Endothelial cell of umbilical vein (primary cell): ENCODE measurements at regions not wholly inside any gene's neighbourhood (a gene's known extent, or its start where the extent isn't known, plus 50 kb on each side); places are given as distances from the start of the nearest gene placed in this dataset.

Source experiments
- BruUV-seq: library from RNA; stranded (reverse); fragments of 400-500 nt; replicated peaks from 2 replicates; lab custom pipeline; 2021; lab: Mats Ljungman, UMichigan
- CTCF ChIA-PET: fragments of 300-600, 350-600 bp; sonication (Branson Sonifier 250); formaldehyde crosslinking; loops from one replicate; lab custom pipeline; 2021; ENCODE audit warnings: antibody characterized with exemption, inconsistent platforms; lab: Charles Lee
- POLR2A ChIA-PET: fragments of 300-600, 350-600 bp; sonication (Branson Sonifier 250); formaldehyde crosslinking; loops from one replicate; lab custom pipeline; 2021; ENCODE audit warnings: antibody characterized with exemption, inconsistent platforms; lab: Charles Lee
- DNase-seq: peaks from one replicate; pipeline ENCODE4 v3.0.0-alpha.2; 2011; ENCODE audit warnings: low read depth, low spot score
- FAIRE-seq: peaks from 2 replicates; lab custom pipeline; 2011; peaks lifted over from hg19 to GRCh38; lab: Jason Lieb, UNC
- H2AFZ ChIP-seq: 2 replicates; pipeline ENCODE4 v1.6.0; 2012; ENCODE audit warnings: low read depth, low read length, control low read depth, inconsistent platforms
- H3K27ac ChIP-seq: 2 replicates; pipeline ENCODE4 v1.5.1; 2011; ENCODE audit warnings: low read depth, mild to moderate bottlenecking, control low read depth, low read length, moderate library complexity; ENCODE audit not compliant: insufficient read depth
- H3K27me3 ChIP-seq, 2 experiments: 2 replicates each; pipeline versions ENCODE4 v1.6.0 to v1.6.1; 2011; ENCODE audit warnings: low read length in 2 of 2, mixed read lengths in 1 of 2; ENCODE audit not compliant: control insufficient read depth in 2 of 2, insufficient read depth in 2 of 2
- H3K36me3 ChIP-seq, 2 experiments: 2 replicates in 1 of 2; 3 replicates in 1 of 2; pipeline ENCODE4 v1.5.1; 2011; ENCODE audit warnings: low read length in 2 of 2, mild to moderate bottlenecking in 1 of 2, moderate library complexity in 1 of 2; ENCODE audit not compliant: control insufficient read depth in 2 of 2, insufficient read depth in 2 of 2; ENCODE audit errors: extremely low read depth in 1 of 2
- H3K4me1 ChIP-seq: 3 replicates; pipeline ENCODE4 v1.5.1; 2011; ENCODE audit warnings: mild to moderate bottlenecking, low read length; ENCODE audit not compliant: control insufficient read depth, insufficient read depth; ENCODE audit errors: extremely low read depth
- H3K4me2 ChIP-seq: 2 replicates; pipeline ENCODE4 v1.6.1; 2011; ENCODE audit warnings: low read length, control low read depth, mixed read lengths; ENCODE audit not compliant: insufficient read depth
- H3K4me3 ChIP-seq, 3 experiments: fragments of 200-600 bp in 1 of 3; sonication (generic), shearing (Covaris generic) in 1 of 3; replicated peaks in 1 of 3; 2 replicates each; pipeline ENCODE4 v1.5.1; 2011 to 2016; ENCODE audit warnings: control low read depth in 3 of 3, low read length in 3 of 3, mild to moderate bottlenecking in 2 of 3, inconsistent platforms in 1 of 3, low read depth in 1 of 3, moderate library complexity in 1 of 3; ENCODE audit not compliant: insufficient read depth in 1 of 3
- H3K79me2 ChIP-seq: 2 replicates; pipeline ENCODE4 v1.6.0; 2012; ENCODE audit warnings: low read length, inconsistent platforms; ENCODE audit not compliant: control insufficient read depth, insufficient read depth
- H3K9ac ChIP-seq: replicated peaks from 2 replicates; pipeline ENCODE3; 2011; ENCODE audit warnings: low read length, control low read depth; ENCODE audit not compliant: insufficient read depth; ENCODE audit errors: extremely low read depth
- H3K9me1 ChIP-seq: replicated peaks from 3 replicates; pipeline ENCODE4 v1.6.0; 2011; ENCODE audit warnings: mild to moderate bottlenecking, low read length; ENCODE audit not compliant: control insufficient read depth, insufficient read depth; ENCODE audit errors: extremely low read depth
- H3K9me3 ChIP-seq: replicated peaks from 2 replicates; pipeline ENCODE4 v1.5.1; 2012; ENCODE audit warnings: low read length, inconsistent platforms; ENCODE audit not compliant: control insufficient read depth, insufficient read depth
- H4K20me1 ChIP-seq: replicated peaks from 2 replicates; pipeline ENCODE3; 2011; ENCODE audit warnings: mild to moderate bottlenecking, low read length; ENCODE audit not compliant: control insufficient read depth, insufficient read depth; ENCODE audit errors: extremely low read depth
- CTCF ChIP-seq, 2 donors: IDR thresholded peaks; 1 replicate in 1 of 2; 2 replicates in 1 of 2; pipeline ENCODE4 v1.5.1; 2011; ENCODE audit warnings: low read length in 2 of 2, mild to moderate bottlenecking in 2 of 2, moderate library complexity in 2 of 2, control low read depth in 1 of 2, inconsistent platforms in 1 of 2, low read depth in 1 of 2; ENCODE audit not compliant: insufficient read depth in 1 of 2; ENCODE audit errors: extremely low read depth in 1 of 2
- EZH2 ChIP-seq: IDR thresholded peaks from 2 replicates; pipeline ENCODE4 v1.6.1; 2012; ENCODE audit warnings: borderline replicate concordance, low read depth, mild to moderate bottlenecking, moderate library complexity, low read length, inconsistent platforms; ENCODE audit not compliant: severe bottlenecking
- FOS ChIP-seq: IDR thresholded peaks from 2 replicates; pipeline ENCODE4 v1.6.1; 2011; ENCODE audit warnings: mild to moderate bottlenecking, low read length, moderate library complexity, borderline replicate concordance; ENCODE audit not compliant: insufficient read depth
- GATA2 ChIP-seq: IDR thresholded peaks from 2 replicates; pipeline ENCODE4 v1.7.0; 2011; ENCODE audit warnings: low read depth, mild to moderate bottlenecking, moderate library complexity, mixed read lengths, low read length; ENCODE audit not compliant: insufficient read length, insufficient read depth
- JUN ChIP-seq: IDR thresholded peaks from 2 replicates; pipeline ENCODE4 v1.6.1; 2011; ENCODE audit warnings: borderline replicate concordance, low read depth; ENCODE audit not compliant: insufficient read length, insufficient read depth
- MYC ChIP-seq: IDR thresholded peaks from one replicate; pipeline ENCODE4 v1.6.1; 2011; ENCODE audit warnings: mild to moderate bottlenecking, low read depth, low read length
- POLR2A ChIP-seq: IDR thresholded peaks from 2 replicates; pipeline ENCODE4 v1.6.1; 2012; ENCODE audit warnings: low read depth, mild to moderate bottlenecking, control low read depth, low read length
- POLR2AphosphoS5 ChIP-seq: IDR thresholded peaks from 2 replicates; pipeline ENCODE4 v1.6.1; 2012; ENCODE audit warnings: low read depth, mild to moderate bottlenecking, control low read depth, low read length, moderate library complexity; ENCODE audit not compliant: insufficient read depth
- dilution Hi-C: fragments of 300-500 bp; cut with MboI; formaldehyde crosslinking; loops from one replicate; pipeline ENCODE4 v1.15.0; 2019; ENCODE audit warnings: low sequenced_read_pairs; ENCODE audit not compliant: extremely low pct_ligation_motif_present
- intact Hi-C: fragments of 100-400 bp; cut with micrococcal nuclease; formaldehyde crosslinking; loops from one replicate; pipeline ENCODE4 v1.10.0; 2022
- TF ChIP-seq, protein P1 (sequence below): IDR thresholded peaks from 2 replicates; pipeline ENCODE4 v1.6.1; 2011; ENCODE audit not compliant: insufficient read depth, insufficient read length

GRCh38 chr22:48719978-48720661 is 1107.6 kb downstream of the BRD1 start:
- ChIA-PET CTCF (no interaction called here), POLR2A (no interaction called here)
- Histone ChIP-seq H3K79me2 (no peaks in the 10 kb centered on the region), H3K27me3 (no peaks in the 10 kb centered on the region), H3K9me1 (no peaks in the 10 kb centered on the region), H3K4me1 (no peaks in the 10 kb centered on the region), H2AFZ (no peak overlapping the region), H3K36me3 (no peaks in the 10 kb centered on the region), H3K27ac (no peak overlapping the region), H3K9me3 (no peaks in the 10 kb centered on the region), H3K4me3 (no peak overlapping the region), H3K9ac (no peak overlapping the region), H4K20me1 (no peaks in the 10 kb centered on the region), H3K4me2 (no peak overlapping the region)
- no peak for TF ChIP-seq FOS
- TF ChIP-seq EZH2: no peak
- TF ChIP-seq CTCF (IDR thresholded peaks at IDR 0.05; ENCODE audit: extremely low read depth in 1 of 2, insufficient read depth in 1 of 2, low read depth in 1 of 2, low read length in 2 of 2): no peak
- TF ChIP-seq, protein P1, sequence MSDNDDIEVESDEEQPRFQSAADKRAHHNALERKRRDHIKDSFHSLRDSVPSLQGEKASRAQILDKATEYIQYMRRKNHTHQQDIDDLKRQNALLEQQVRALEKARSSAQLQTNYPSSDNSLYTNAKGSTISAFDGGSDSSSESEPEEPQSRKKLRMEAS: no peak
- TF ChIP-seq JUN: no peak
- no peak for TF ChIP-seq GATA2
- TF ChIP-seq POLR2AphosphoS5: no peak
- TF ChIP-seq MYC: no peak
- no peak for TF ChIP-seq POLR2A
- DNase-seq (no peak), FAIRE-seq (no peak)
- dilution Hi-C loops (no loop called here), intact Hi-C loops (no loop called here)
- BruUV-seq: no TSS peak
